ENCODE measurements at regions not wholly inside any gene's neighbourhood (a gene's known extent, or its start where the extent isn't known, plus 50 kb on each side); places are given as distances from the start of the nearest gene placed in this dataset.

DNA sequence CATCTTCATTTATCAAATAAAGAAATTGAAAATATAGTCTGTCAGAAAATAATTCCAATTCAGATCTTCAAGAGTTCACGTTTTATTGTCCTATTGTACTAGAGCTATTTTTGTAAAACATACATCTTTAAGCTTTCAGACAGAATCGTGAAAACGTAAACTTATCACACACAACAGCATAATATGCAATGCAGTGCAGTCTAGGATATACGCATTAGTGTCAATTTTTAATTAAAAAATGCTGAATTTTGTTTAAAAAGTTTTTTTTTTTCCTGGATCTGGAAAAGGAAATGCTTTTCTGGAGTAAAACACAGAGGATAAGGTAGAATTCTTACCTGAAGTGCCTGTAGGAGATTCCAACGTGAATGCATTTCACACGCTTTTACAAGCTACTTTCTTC is 458.2 kb upstream of the KLF6 start:
- TF ChIP-seq CTCF (IDR thresholded peaks at IDR 0.05; ENCODE audit: insufficient read depth, low read depth, low read length) (no peak), EZH2 (IDR thresholded peaks at IDR 0.05; ENCODE audit: insufficient read depth, low read length) (no peak)
